Left colon (tissue), 2 donors: ENCODE measurements at regions not wholly inside any gene's neighbourhood (a gene's known extent, or its start where the extent isn't known, plus 50 kb on each side); places are given as distances from the start of the nearest gene placed in this dataset.
A peak's percentile ranks its signal among the peaks of the same experiment; 100 is the strongest.

Source experiments
- ATAC-seq: fragments of 200-7000 bp; cut with Tn5 transposase; one replicate; pipeline ENCODE4 v1.9.1; 2020; ENCODE audit warnings: mild to moderate bottlenecking, moderate library complexity
- DNase-seq, 2 donors: peaks; one replicate each; pipeline ENCODE4 v3.0.0-alpha.2; 2020
- intact Hi-C, 2 donors: fragments of 100-400 bp; cut with DNase I in 1 of 2; cut with micrococcal nuclease in 1 of 2; formaldehyde crosslinking; loops; one replicate each; pipeline versions ENCODE4 v1.11.2 to v1.14.0; 2022; cut with DNase I, micrococcal nuclease
- donor health status: DM: no; HTN: no; CAD: no.
- donor health status: DM: yes; HTN: yes; CAD: no.

DNA sequence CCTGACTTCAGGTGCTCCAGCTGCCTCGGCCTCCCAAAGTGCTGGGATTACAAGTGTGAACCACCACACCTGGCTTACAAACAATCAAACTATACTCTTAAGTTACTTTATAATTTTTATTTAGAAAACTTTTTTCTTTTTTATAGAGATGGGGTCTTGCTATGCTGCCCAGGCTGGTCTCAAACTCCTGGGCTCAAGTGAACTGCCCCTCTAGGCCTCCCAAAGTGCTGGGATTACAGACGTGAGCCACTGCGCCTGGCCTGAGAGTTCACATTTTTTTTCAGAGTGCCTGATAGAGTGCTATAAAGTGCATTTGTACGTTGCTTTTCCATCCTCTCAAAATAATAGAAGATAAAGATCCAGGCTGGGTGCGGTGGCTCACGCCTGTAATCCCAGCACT lies 102.0 kb upstream of the TBL1XR1 start:
- ATAC-seq (no peak), DNase-seq (no peak)
- intact Hi-C loops: no loop called here

DNA sequence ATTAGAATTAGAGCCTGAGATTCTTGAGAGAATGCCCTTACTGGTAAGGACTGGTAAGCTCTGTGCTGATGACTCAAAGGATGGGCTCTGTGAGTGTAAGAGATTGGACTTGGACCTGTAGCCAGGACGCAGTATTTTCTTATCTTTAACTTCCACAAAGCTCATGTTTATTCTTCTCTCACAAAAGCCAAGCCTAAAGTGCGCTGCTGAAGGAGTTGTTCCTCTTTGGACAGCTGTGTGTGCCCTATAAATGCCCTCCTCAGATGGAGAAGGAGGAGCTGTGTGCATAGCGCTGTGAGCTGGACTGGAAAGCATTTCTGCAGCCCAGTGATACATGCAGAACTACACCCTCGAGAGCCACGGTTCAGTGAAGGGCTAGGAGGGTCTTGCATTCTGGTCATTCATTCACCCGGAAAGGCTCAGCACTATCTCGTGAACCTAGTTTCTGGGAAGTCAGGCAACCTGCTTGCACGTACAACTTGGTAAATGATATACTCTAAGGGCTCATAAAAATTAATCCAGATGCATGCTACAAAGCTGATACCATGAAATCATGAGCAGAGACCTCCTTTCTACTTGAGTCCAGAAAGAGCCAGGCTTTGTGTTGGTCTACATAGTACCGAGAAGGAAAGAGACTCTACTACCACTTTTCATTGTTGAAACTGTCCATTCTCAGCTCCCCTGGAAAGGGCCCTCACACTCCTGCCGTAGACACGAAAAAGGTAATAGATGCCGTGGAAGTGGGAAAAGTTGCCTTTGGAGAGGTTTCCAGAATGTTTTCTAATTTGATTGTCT lies 103.0 kb upstream of the TBL1XR1 start:
- ATAC-seq: peak; percentile 78
- intact Hi-C loops: no loop called here
- peak; percentile 69 to 88 for DNase-seq

DNA sequence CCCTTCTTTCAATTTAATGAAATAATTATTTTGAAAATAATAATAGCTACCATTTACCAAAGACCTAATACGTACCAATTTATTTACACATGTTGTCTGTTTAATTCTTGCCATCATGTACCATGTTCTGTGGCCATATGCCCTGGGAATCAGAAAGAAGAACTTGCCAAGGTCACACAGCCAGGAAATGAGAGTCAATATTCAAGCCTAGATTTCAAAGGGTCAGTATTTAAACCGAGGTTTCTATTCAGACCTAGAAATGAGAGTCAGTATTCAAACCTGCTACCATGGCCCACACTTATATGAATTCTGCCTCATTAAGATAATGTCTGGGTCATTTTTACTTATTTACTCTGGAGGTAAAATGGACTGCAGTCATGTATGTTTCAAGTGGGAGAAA lies 103.6 kb upstream of the TBL1XR1 start:
- ATAC-seq (peak; percentile 42), DNase-seq (no peak)
- intact Hi-C loops: no loop called here

DNA sequence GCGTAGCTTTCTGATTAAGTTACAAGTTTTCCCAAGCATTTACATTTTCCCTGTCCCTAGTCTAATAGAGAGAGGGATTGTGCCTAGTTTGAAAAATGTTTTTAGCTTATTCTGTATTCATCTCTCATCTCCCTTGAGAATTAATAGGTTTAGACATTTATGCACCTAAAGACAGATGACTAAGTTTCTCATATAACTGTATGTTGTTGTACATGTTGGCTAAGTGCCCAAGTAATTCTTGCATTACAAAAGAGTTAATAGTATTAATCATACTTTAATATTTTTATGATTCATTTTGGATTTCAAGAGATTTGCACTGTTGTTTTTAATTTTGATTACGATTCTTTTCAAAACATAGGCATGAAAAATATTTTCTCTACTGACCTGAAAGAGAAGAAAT lies 109.0 kb upstream of the TBL1XR1 start:
- no peak for ATAC-seq
- intact Hi-C loops: no loop called here

DNA sequence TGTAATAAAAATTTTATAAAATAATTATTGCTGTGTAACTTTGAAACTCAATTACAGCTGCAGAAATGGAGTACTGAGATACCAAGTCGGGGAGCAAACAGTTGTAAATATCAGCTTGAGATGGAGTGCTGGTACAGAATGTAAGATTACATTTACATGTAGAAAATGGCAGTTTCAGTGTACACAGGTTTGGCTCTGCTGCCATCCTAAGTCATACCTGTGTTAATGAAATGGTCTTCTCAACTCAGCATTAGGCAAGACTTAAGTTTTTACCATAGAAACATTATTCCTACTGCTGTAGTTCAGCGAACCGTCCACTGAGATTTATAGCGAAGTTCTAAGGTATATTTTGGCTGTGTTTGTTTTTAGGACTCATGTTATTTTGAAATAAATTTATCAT lies 110.1 kb upstream of the TBL1XR1 start:
- DNase-seq (no peak), ATAC-seq (no peak)
- intact Hi-C loops: no loop called here

More for the DNA sequence above, 109.0 kb upstream of the TBL1XR1 start:
- DNase-seq: no peak

DNA sequence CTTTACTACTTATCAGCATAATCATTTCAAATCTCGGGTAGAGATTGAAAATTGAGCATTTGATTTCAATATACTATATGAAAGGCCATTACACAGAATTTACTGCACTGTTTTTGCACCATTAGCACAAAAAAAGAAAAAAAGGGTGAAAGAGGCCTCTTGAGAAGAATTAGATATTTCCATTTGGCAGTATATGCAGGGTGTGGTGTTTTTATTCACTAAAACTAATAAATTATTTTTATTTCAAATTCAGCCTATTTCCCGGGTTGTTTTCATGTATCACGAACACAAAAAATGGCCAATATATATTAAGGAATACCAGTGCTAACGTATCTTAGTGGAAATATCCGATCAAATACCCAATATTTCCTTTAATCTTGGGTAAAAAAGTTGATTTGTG lies 110.5 kb upstream of the TBL1XR1 start:
- no peak for ATAC-seq

DNA sequence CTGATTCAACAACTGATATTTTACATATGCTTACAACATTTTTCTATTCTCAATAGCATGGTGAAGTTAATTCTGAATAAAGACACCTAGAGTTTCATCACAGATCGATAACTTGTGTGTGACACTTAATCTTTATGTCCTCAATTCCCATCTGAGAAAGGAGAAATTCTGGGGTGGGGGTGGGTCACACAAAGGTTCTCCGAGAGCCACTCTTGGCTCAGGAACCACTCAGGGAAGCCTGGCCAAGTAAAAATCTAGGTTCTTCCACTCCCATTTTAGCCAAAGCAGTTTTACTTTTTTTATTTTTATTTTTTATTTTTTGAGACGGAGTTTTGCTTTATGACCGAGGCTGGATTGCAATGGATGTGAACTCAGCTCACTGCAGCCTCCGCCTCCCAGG lies 111.0 kb upstream of the TBL1XR1 start:
- intact Hi-C loops: no loop called here
- no peak for ATAC-seq
- DNase-seq: no peak

More for the DNA sequence above, 110.5 kb upstream of the TBL1XR1 start:
- no peak for DNase-seq
- intact Hi-C loops: no loop called here

DNA sequence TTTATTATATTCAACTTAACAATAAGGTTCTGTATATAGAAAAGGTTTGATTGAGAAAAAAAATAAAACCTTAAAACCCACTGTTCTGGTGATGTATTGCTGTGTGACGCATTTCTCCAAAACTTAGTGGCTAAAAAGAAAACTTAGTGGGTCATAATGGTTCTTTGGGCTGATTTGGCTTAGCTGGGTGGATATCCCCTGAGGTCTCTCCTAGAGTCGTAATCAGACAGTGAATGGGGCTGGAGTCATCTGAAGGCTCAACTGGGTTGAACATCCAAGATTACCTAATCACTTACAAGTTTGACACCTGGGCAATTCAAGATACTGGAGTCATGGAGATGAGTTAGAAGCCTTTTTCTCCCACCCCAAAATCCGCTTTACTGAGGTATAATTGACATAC lies 111.6 kb upstream of the TBL1XR1 start:
- intact Hi-C loops: no loop called here
- DNase-seq: no peak
- ATAC-seq: no peak

DNA sequence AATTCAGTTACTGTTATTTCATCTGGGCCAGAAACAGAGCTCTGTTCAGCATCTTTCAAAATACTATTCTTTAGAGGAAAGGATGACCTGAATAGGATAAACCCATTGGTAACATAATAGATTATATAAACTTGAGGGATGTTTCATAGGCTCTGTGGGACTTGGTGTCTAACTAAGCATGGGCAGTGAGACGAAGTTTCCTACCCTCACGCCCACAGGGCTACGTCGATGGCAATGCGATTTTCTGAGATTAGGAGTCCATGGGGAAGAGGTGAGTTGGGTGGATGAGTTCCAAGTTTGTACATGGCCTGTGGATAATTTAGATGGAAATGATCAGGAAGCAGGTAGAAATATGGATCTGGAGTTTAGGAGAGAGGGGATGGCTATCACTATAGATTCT lies 115.2 kb upstream of the TBL1XR1 start:
- DNase-seq (no peak), ATAC-seq (no peak)
- intact Hi-C loops: no loop called here

DNA sequence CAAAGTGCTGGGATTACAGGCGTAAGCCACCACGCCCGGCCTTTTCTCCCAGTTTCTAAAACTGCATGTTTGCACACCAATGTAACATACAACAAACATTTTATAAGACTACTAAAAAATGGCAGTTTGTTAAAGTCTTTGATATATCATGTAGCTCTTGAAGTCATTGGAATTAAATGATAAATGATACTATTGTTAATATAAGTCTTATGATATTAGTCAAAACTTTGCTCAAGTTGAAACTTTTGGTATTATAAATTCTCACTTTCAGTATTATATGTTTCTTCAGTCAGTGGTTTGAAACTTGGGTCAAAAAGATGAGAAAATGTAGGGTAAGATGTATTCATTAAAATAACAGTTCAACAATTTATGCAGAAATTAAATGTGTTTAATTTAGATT lies 117.6 kb upstream of the TBL1XR1 start:
- DNase-seq (no peak), ATAC-seq (no peak)
- intact Hi-C loops: no loop called here

DNA sequence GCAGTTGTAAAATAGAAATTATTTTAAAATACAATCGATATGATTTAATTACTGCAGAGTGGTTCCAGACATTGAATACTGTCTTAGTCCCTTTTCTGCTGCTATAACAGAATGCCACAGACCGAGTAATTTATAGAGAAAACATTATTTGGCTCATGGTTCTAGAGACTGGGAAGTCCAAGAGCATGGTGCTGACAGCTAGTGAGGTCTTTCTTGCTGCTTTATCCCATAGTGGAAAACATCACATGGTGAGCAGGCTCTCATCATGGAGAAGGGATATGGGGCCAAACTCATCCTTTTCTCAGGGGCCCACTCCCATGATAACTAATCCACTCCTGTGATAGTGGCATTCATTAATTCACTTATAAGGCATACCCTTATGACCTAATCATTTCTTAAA lies 120.0 kb upstream of the TBL1XR1 start:
- ATAC-seq (no peak), DNase-seq (no peak)
- intact Hi-C loops: no loop called here

DNA sequence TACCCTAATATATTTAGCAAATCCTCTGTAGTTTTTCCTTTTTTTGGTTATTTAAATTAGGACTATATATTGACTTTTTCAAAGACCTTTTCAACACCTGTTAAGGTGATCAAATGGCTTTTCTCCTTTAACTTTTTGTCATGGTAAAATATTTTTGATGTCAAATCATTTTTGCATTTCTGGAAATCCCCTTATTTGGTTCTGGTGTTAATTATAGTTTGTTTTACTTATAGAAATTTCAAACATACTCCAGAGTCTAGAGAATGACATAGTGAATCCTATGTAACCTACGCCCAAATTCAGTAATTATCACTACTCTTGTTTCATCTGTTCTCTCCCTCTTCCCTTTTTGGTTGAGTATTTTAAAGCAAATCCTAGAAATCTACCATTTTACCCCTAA lies 121.3 kb upstream of the TBL1XR1 start:
- DNase-seq: no peak
- ATAC-seq: no peak
- intact Hi-C loops: no loop called here

DNA sequence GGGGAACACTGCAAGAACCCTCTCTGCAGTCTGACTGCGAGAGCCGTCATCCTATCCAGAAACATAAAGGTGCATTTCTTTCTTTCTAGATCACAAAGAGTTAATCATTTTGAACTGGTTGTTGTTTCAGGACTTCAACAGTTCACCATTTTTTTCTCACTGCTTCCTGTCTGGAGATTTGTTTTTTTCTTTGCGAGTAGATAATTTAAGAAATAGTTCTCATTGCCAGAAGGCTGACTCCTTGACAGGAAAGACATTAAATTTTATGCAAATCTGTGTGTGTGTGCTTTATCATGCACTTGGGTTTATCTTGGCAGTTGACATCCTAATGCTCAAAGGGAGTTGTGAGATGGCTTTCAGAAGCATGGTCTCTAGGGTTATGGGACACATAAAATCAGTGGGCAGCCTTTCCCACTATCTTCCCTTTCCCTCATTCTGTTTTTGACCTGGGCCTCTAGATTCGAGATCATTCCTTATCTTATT lies 123.5 kb upstream of the TBL1XR1 start:
- DNase-seq (no peak), ATAC-seq (no peak)
- intact Hi-C loops: no loop called here

DNA sequence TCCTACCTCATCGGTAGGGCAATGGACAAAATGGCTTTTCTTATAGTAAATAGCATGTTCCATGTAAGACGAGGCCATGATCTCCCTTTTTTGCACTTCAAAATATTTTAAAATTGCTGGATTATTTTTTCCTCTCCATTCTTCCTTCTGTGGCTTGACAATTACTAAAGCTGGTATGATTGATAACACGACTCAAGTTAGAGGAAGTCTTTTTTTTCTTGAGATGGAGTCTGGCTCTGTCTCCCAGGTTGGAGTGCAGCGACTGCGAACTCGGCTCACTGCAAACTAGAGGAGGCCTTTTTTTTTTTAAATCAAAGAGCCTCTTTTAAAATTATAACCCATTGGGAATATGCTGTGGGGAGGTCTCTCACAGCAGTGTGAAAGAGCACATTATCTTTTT lies 124.5 kb upstream of the TBL1XR1 start:
- ATAC-seq (no peak), DNase-seq (no peak)
- intact Hi-C loops: no loop called here

DNA sequence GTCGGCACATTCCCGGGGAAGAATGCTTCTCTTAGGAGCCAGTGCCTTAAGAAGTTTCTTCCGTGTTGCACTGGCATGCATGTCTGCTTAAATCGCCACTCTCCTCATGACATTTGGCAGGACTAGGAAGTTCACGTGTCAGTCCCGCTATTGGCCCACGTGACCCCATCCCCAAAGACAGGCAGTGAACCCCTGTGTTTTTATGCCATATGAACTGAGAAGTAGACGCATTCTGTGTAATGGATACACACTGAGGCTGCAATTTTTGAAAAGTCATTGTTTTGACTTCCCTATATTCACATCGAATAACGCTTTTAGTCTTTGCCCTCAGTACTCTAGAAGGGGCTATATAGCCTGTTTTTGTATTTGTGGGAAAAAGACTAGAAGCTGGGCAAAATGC lies 125.6 kb upstream of the TBL1XR1 start:
- intact Hi-C loops: no loop called here
- DNase-seq (no peak), ATAC-seq (no peak)

DNA sequence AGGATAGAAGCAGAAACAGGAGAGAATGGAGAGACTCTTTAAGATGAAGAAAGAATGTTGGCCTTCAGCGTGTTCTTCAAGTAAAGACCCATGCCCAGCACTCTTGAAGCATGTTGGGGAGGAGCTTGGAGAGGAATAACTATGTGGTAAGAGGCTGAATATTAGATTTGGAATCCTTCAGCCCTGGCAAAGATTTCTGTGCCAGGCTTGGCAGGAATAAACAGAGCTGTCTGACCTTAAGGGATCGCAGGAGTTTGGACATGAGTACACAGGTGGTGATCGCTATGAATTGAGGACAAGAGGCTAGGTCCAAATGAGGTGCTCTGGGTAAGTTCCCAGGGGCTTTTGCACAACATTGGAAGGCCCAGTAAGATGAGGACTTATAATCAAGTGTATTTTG lies 132.6 kb upstream of the TBL1XR1 start:
- ATAC-seq (no peak), DNase-seq (no peak)
- intact Hi-C loops: no loop called here

DNA sequence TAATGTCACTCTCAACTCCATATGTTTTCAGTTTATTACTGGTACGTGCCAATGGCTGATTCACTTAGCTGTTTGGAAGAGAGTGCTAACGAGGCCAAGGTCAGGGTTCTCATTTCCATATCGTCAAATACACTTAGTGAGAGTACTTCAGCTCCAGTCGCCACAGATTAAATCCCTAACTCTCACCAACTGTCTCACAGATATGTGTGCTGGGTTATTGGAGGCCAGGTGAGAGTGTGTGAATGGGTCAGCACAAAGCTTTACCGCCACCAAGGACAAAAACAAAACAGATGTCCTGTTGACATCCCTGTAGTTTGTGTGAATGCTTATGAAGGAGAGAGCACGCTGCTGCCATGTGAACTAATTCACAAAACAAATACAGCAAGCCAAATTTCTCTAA lies 133.5 kb upstream of the TBL1XR1 start:
- DNase-seq: no peak
- intact Hi-C loops: no loop called here
- no peak for ATAC-seq

DNA sequence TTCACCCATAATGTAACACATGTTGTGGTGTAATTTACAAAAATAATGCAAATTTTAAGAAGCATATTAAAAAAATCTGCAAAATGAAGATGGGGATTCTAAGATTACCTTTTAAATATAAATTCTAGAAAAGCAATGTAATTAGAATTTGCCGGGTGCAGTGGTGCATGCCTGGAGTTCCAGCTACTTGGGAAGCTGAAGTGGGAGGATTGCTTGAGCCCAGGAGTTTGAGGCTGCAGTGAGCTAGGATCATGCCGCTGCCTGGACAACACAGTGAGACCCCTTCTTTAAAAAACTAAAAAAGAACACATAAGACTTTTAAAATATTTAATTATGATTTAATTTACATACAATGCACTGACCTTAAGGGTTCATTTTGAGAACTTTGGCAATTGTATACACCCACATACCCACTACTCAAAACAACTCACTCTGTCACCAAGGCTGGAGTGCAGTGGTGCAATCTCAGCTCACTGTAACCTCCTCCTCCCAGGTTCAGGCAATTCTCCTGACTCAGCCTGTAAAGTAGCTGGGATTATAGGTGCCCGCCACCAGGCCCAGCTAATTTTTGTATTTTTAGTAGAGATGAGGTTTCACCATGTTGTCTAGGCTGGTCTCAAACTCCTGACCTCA lies 134.0 kb upstream of the TBL1XR1 start:
- ATAC-seq (no peak), DNase-seq (no peak)
- intact Hi-C loops: no loop called here

DNA sequence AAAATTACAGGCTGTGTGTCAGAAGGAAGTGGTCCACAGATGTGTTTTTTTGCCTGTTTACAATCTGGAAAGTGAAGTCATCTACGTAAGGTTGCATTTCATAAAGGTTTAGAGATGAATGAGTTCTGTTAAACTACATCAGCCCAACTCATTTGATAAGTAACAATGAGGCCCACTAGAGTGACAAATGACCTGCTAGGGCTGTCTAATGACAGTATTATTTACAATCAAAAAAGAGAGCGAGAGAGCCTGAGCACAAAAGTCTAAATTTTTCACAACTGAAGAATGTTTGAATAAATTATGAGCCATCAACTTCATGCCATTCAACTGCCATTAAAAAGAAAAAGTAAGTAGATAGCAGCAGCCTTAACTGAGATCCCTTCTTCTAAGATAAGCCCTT lies 135.7 kb upstream of the TBL1XR1 start:
- intact Hi-C loops: no loop called here
- DNase-seq (no peak), ATAC-seq (no peak)

DNA sequence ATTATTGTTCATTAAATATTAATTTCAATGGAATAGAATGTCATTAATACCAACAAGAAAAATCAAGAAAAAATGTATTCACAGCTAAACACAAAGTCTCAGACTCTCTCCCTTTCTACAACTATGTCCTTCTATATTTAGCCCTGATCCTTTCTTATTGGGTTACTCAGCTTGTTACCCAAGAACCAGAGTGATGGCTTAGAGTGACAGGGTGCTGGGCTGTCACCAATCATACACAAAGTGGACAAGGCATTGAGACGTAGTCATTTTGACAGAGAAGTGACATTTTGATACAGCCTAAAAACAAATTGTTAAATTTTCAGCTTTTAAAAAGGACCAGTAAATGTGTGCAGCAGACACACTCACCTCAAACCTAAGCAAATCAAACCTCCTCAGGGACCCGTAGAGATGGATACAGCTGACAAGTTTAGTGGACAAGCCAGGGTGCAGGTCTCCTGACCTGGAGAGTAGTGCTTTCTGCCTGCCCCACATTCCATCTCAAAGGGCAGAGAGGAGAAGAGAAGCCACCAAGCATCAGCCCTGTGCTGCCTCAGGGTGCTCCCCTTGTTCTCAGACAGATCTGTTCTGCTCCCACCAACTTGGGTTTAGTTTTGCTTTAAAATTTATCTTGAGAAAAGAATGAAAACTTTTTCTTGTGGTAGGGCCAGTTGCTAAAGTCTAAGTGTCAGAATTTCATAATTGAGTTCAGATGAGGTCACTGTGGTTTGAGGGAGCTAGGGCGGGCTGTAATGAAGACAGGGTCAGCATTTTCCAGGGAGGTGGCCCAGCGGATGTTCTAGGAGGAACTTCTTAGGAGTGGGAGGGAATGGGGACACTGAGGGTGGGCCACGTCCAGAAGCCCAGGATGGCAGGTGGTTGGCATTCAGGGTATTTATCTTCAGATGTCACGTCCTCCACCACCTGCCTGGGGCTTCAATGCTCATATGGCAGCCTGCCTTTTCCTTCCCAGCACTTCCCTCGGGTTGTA lies 136.5 kb upstream of the TBL1XR1 start:
- ATAC-seq (no peak), DNase-seq (no peak)
- intact Hi-C loops: no loop called here
